ENCODE measurements at regions not wholly inside any gene's neighbourhood (a gene's known extent, or its start where the extent isn't known, plus 50 kb on each side); places are given as distances from the start of the nearest gene placed in this dataset.

DNA sequence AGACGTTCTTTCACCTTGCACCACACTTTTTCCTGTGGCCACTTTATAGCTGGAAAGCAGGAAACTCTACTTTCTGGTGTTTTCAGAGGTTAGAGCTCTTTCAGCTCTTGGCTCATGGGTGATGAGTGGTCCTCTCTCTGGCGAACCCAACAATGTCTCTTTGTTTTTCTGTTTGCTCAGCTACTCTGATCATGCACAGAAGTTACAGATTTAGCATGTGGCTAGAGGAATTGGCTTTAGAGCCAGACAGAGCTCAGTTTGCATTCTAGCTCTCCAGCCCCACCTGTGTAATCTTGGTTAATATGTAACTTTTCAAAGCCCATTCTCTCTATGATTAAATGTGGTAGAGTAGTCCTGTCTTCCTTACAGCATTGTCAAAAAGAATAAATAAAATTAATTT is 225.2 kb downstream of the HAPSTR1 start:
- H3F3A ChIP-seq (ENCODE audit: low read depth) = no peaks in the 10 kb centered on the region
- no peaks in the 10 kb centered on the region for H3K9me2 ChIP-seq (replicated peaks; ENCODE audit: low read depth, low read length)
- no peak overlapping the region for H3K9ac ChIP-seq (ENCODE audit: low read depth, low read length, poor library complexity, severe bottlenecking)

DNA sequence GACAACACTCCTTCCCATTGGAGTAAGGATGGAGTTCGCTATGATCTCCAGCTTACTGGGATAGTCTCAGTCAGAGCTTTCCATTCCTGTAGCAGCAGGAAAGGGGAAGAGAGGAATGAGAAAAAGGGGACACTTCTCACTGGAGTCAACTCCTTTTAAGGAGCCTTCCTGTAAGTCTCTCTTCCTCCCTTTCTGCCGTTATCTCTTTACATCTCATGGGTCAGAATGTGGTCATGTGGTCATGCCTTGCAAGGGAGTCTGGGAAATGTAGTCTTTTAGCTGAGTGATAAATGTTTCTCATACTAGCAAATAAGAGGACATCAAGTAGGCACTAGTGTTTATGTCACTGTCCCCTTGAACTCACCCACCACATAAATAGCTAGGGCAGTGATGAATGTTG is 227.3 kb downstream of the HAPSTR1 start:
- Histone ChIP-seq H3K4me2 (ENCODE audit: low read depth, low read length, poor library complexity, severe bottlenecking) (no peak overlapping the region), H2AFZ (ENCODE audit: low read length) (no peak overlapping the region), H3K9me3 (ENCODE audit: insufficient read depth, low read depth, low read length) (no peaks in the 10 kb centered on the region; the same call in 1 of the 2 replicates), H3F3A (ENCODE audit: low read depth) (no peaks in the 10 kb centered on the region), H3K9ac (ENCODE audit: low read depth, low read length, poor library complexity, severe bottlenecking) (no peak overlapping the region), H3K36me3 (ENCODE audit: insufficient read depth, low read length) (no peaks in the 10 kb centered on the region), H3K9me2 (replicated peaks; ENCODE audit: low read depth, low read length) (no peaks in the 10 kb centered on the region), H3K4me1 (ENCODE audit: insufficient read depth, low read length, poor library complexity, severe bottlenecking) (no peaks in the 10 kb centered on the region), H3K27me3 (ENCODE audit: insufficient read depth, low read length, poor library complexity, severe bottlenecking) (no peaks in the 10 kb centered on the region), H3K4me3 (ENCODE audit: low read length, poor library complexity, severe bottlenecking) (no peak overlapping the region), H3K79me2 (ENCODE audit: insufficient read depth, low read length) (no peaks in the 10 kb centered on the region), H4K20me1 (ENCODE audit: insufficient read depth, low read length, poor library complexity, severe bottlenecking) (no peaks in the 10 kb centered on the region)
- TF ChIP-seq CTCF (conservative IDR thresholded peaks at IDR 0.05; ENCODE audit: low read length) (no peak), EZH2phosphoT487 (IDR thresholded peaks at IDR 0.05; ENCODE audit: borderline replicate concordance) (no peak)

More for the DNA sequence above, 225.2 kb downstream of the HAPSTR1 start:
- no peak overlapping the region for H3K4me2 ChIP-seq (ENCODE audit: low read depth, low read length, poor library complexity, severe bottlenecking)
- H3K36me3 ChIP-seq (ENCODE audit: insufficient read depth, low read length) = no peaks in the 10 kb centered on the region
- H4K20me1 ChIP-seq (ENCODE audit: insufficient read depth, low read length, poor library complexity, severe bottlenecking) = no peaks in the 10 kb centered on the region
- no peaks in the 10 kb centered on the region for H3K4me1 ChIP-seq (ENCODE audit: insufficient read depth, low read length, poor library complexity, severe bottlenecking)
- no peak overlapping the region for H2AFZ ChIP-seq (ENCODE audit: low read length)
- no peak overlapping the region for H3K4me3 ChIP-seq (ENCODE audit: low read length, poor library complexity, severe bottlenecking)
- H3K9me3 ChIP-seq (ENCODE audit: insufficient read depth, low read depth, low read length) = no peaks in the 10 kb centered on the region; the same call in 1 of the 2 replicates
- no peak for TF ChIP-seq CTCF (conservative IDR thresholded peaks at IDR 0.05; ENCODE audit: low read length)
- no peak for TF ChIP-seq EZH2phosphoT487 (IDR thresholded peaks at IDR 0.05; ENCODE audit: borderline replicate concordance)
- H3K27me3 ChIP-seq (ENCODE audit: insufficient read depth, low read length, poor library complexity, severe bottlenecking) = no peaks in the 10 kb centered on the region
- H3K79me2 ChIP-seq (ENCODE audit: insufficient read depth, low read length) = no peaks in the 10 kb centered on the region

DNA sequence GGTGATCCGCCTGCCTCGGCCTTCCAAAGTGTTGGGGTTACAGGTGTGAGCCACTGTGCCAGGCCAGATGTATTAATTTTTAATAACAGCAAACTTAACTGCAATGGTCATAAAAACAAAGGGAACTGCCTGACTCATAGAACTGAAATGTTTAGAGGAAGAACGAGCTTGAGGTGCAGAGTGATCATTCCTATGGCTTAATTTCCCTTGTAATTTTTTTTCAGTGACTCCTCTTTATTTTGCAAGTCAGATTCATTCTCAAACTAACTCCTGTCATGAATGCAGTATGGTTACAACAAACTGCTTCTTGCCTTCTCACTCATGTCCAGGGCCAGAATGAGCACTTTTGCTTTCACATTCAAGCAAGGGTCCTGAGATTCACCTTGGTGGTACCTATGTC is 231.3 kb downstream of the HAPSTR1 start:
- TF ChIP-seq EZH2phosphoT487 (IDR thresholded peaks at IDR 0.05; ENCODE audit: borderline replicate concordance) (no peak), CTCF (conservative IDR thresholded peaks at IDR 0.05; ENCODE audit: low read length) (no peak)
- no peaks in the 10 kb centered on the region; the same call in 1 of the 2 replicates for H3K9me3 ChIP-seq (ENCODE audit: insufficient read depth, low read depth, low read length)
- H3K4me3 ChIP-seq (ENCODE audit: low read length, poor library complexity, severe bottlenecking) = no peak overlapping the region
- H4K20me1 ChIP-seq (ENCODE audit: insufficient read depth, low read length, poor library complexity, severe bottlenecking) = no peaks in the 10 kb centered on the region
- H3K9me2 ChIP-seq (replicated peaks; ENCODE audit: low read depth, low read length) = no peaks in the 10 kb centered on the region
- no peak overlapping the region for H3K4me2 ChIP-seq (ENCODE audit: low read depth, low read length, poor library complexity, severe bottlenecking)
- H3K27me3 ChIP-seq (ENCODE audit: insufficient read depth, low read length, poor library complexity, severe bottlenecking) = no peaks in the 10 kb centered on the region
- no peaks in the 10 kb centered on the region for H3K79me2 ChIP-seq (ENCODE audit: insufficient read depth, low read length)
- no peaks in the 10 kb centered on the region for H3K4me1 ChIP-seq (ENCODE audit: insufficient read depth, low read length, poor library complexity, severe bottlenecking)
- H3F3A ChIP-seq (ENCODE audit: low read depth) = no peaks in the 10 kb centered on the region
- no peak overlapping the region for H3K9ac ChIP-seq (ENCODE audit: low read depth, low read length, poor library complexity, severe bottlenecking)
- H3K36me3 ChIP-seq (ENCODE audit: insufficient read depth, low read length) = no peaks in the 10 kb centered on the region
- no peak overlapping the region for H2AFZ ChIP-seq (ENCODE audit: low read length)
